Inflammatory macrophage treated with lipopolysaccharide for 1 hour (primary cell): ENCODE measurements at regions not wholly inside any gene's neighbourhood (a gene's known extent, or its start where the extent isn't known, plus 50 kb on each side); places are given as distances from the start of the nearest gene placed in this dataset.

Source experiments
- DNase-seq, 2 donors: peaks; one replicate each; pipeline ENCODE4 v3.0.0-alpha.2; 2020 to 2022

GRCh38 chr13:68081061-68081460 is 850.9 kb upstream of the PCDH9 start:
- DNase-seq: no peak

GRCh38 chr13:68078874-68079273 is 848.7 kb upstream of the PCDH9 start:
- DNase-seq: no peak

GRCh38 chr13:68078469-68078868 is 848.3 kb upstream of the PCDH9 start:
- DNase-seq: no peak

GRCh38 chr13:68076046-68076445 is 845.9 kb upstream of the PCDH9 start:
- no peak for DNase-seq

- DNase-seq: no peak
These were observed 836.9 kb upstream of the PCDH9 start for GRCh38 chr13:68066879-68067513.

- no peak for DNase-seq
These were observed 834.0 kb upstream of the PCDH9 start for GRCh38 chr13:68064001-68064770.

- no peak for DNase-seq
These were observed 833.0 kb upstream of the PCDH9 start for GRCh38 chr13:68063181-68063580.

GRCh38 chr13:68057836-68058235 is 827.7 kb upstream of the PCDH9 start:
- DNase-seq: no peak

- no peak for DNase-seq
These were observed 826.9 kb upstream of the PCDH9 start for GRCh38 chr13:68056816-68057710.

- no peak for DNase-seq
These were observed 821.8 kb upstream of the PCDH9 start for GRCh38 chr13:68051910-68052309.

GRCh38 chr13:68050761-68051160 is 820.6 kb upstream of the PCDH9 start:
- DNase-seq: no peak

- DNase-seq: no peak
These were observed 818.7 kb upstream of the PCDH9 start for GRCh38 chr13:68048802-68049359.

- DNase-seq: no peak
These were observed 817.8 kb upstream of the PCDH9 start for GRCh38 chr13:68047889-68048288.

- no peak for DNase-seq
These were observed 816.8 kb upstream of the PCDH9 start for GRCh38 chr13:68046903-68047302.

- no peak for DNase-seq
These were observed 800.1 kb upstream of the PCDH9 start for GRCh38 chr13:68030152-68030809.

GRCh38 chr13:68028701-68029100 is 798.6 kb upstream of the PCDH9 start:
- no peak for DNase-seq

GRCh38 chr13:68027306-68027705 is 797.2 kb upstream of the PCDH9 start:
- DNase-seq: no peak

GRCh38 chr13:68026077-68026476 is 795.9 kb upstream of the PCDH9 start:
- DNase-seq: no peak

- no peak for DNase-seq
These were observed 795.5 kb upstream of the PCDH9 start for GRCh38 chr13:68025604-68026003.

GRCh38 chr13:68023838-68024581 is 793.9 kb upstream of the PCDH9 start:
- DNase-seq: no peak

GRCh38 chr13:68019901-68020300 is 789.8 kb upstream of the PCDH9 start:
- no peak for DNase-seq

GRCh38 chr13:68009546-68009945 is 779.4 kb upstream of the PCDH9 start:
- DNase-seq: no peak
